HCT116 (cell line): ENCODE measurements at regions not wholly inside any gene's neighbourhood (a gene's known extent, or its start where the extent isn't known, plus 50 kb on each side); places are given as distances from the start of the nearest gene placed in this dataset.

Source experiments
- ATAC-seq: fragments of 200-7000 bp; cut with Tn5 transposase; 2 replicates; pipeline ENCODE4 v1.9.1; 2020; ENCODE audit warnings: mild to moderate bottlenecking, moderate library complexity
- BruUV-seq: library from RNA; stranded (reverse); fragments of 400-500 nt; replicated peaks from 2 replicates; lab custom pipeline; 2021; lab: Mats Ljungman, UMichigan
- CTCF ChIA-PET: fragments of 300-600 bp; sonication (Branson Sonifier 250); formaldehyde crosslinking; loops from one replicate; lab custom pipeline; 2021; ENCODE audit warnings: antibody characterized with exemption; lab: Charles Lee
- POLR2A ChIA-PET: fragments of 300-600, 350-600 bp; sonication (Branson Sonifier 250); formaldehyde crosslinking; loops from one replicate; lab custom pipeline; 2021; ENCODE audit warnings: antibody characterized with exemption; lab: Charles Lee
- RAD21 ChIA-PET, 2 experiments: fragments of 300-600 bp; sonication (Branson Sonifier 250); formaldehyde crosslinking; loops; one replicate each; lab custom pipeline; 2023; ENCODE audit warnings: low total read pairs in 2 of 2; ENCODE audit not compliant: uncharacterized antibody in 2 of 2, unreplicated experiment in 2 of 2, low non-redundant PET in 1 of 2; lab: Charles Lee
- DNase-seq: peaks from one replicate; pipeline ENCODE4 v3.0.0-alpha.2; 2010; ENCODE audit warnings: low read depth, low spot score
- H2AFZ ChIP-seq: fragments of 200-600 bp; shearing (Covaris generic), sonication (generic); 2 replicates; pipeline ENCODE4 v1.6.1; 2017; ENCODE audit warnings: low read depth, mixed run types, mixed read lengths, antibody characterized with exemption, low read length; ENCODE audit not compliant: poor library complexity, severe bottlenecking
- H3K27ac ChIP-seq: 2 replicates; pipeline ENCODE4 v1.5.1; 2012; ENCODE audit warnings: low read depth, low read length
- H3K27me3 ChIP-seq: fragments of 200-600 bp; sonication (generic); 2 replicates; pipeline ENCODE4 v1.6.1; 2016; ENCODE audit warnings: mixed run types, low read length, mixed read lengths; ENCODE audit not compliant: insufficient read depth
- H3K36me3 ChIP-seq, 2 experiments: fragments of 200-500 bp in 1 of 2; fragments of 200-600 bp in 1 of 2; sonication (Bioruptor generic) in 1 of 2; sonication (generic) in 1 of 2; 2 replicates each; pipeline versions ENCODE4 v1.5.1 to v1.6.1; 2014 to 2016; ENCODE audit warnings: low read length in 2 of 2, inconsistent platforms in 1 of 2, mixed read lengths in 1 of 2, mixed run types in 1 of 2; ENCODE audit not compliant: insufficient read depth in 2 of 2, control insufficient read depth in 1 of 2
- H3K4me1 ChIP-seq, 2 experiments: fragments of 200-600 bp in 1 of 2; sonication (generic) in 1 of 2; 2 replicates each; pipeline versions ENCODE4 v1.5.1 to v1.6.1; 2012 to 2017; ENCODE audit warnings: low read length in 2 of 2, inconsistent platforms in 1 of 2, mild to moderate bottlenecking in 1 of 2, mixed read lengths in 1 of 2, mixed run types in 1 of 2, moderate library complexity in 1 of 2; ENCODE audit not compliant: insufficient read depth in 2 of 2, control insufficient read depth in 1 of 2
- H3K4me2 ChIP-seq: fragments of 200-600 bp; sonication (generic); 2 replicates; pipeline ENCODE4 v1.6.1; 2017; ENCODE audit warnings: mixed run types, low read length, mixed read lengths
- H3K4me3 ChIP-seq, 2 experiments: fragments of 200-600 bp in 1 of 2; sonication (generic) in 1 of 2; replicated peaks in 1 of 2; 2 replicates each; pipeline ENCODE4 v1.5.1; 2011 to 2016; ENCODE audit warnings: low read length in 2 of 2, control low read depth in 1 of 2, low read depth in 1 of 2, mild to moderate bottlenecking in 1 of 2, mixed read lengths in 1 of 2, mixed run types in 1 of 2
- H3K79me2 ChIP-seq: fragments of 200-600 bp; sonication (generic); 2 replicates; pipeline ENCODE4 v1.6.1; 2017; ENCODE audit warnings: mild to moderate bottlenecking, mixed run types, low read length, moderate library complexity, mixed read lengths; ENCODE audit not compliant: insufficient read depth
- H3K9ac ChIP-seq: fragments of 200-600 bp; sonication (generic); 2 replicates; pipeline ENCODE4 v1.6.1; 2016; ENCODE audit warnings: low read length, mixed read lengths
- H3K9me2 ChIP-seq: fragments of 200-600 bp; sonication (generic), shearing (Covaris generic); 2 replicates; pipeline ENCODE4 v1.6.1; 2017; ENCODE audit warnings: mixed run types, mild to moderate bottlenecking, moderate library complexity; ENCODE audit not compliant: insufficient read depth
- H3K9me3 ChIP-seq, 2 experiments: fragments of 200-500 bp in 1 of 2; fragments of 200-600 bp in 1 of 2; sonication (Bioruptor generic) in 1 of 2; sonication (generic) in 1 of 2; 2 replicates each; pipeline ENCODE4 v1.6.1; 2014 to 2017; ENCODE audit warnings: low read length in 2 of 2, mixed read lengths in 2 of 2, inconsistent platforms in 1 of 2, low read depth in 1 of 2, mild to moderate bottlenecking in 1 of 2, mixed run types in 1 of 2, moderate library complexity in 1 of 2; ENCODE audit not compliant: control insufficient read depth in 1 of 2, insufficient read depth in 1 of 2
- H4K20me1 ChIP-seq: fragments of 200-600 bp; sonication (generic), shearing (Covaris generic); 2 replicates; pipeline ENCODE4 v1.6.1; 2017; ENCODE audit warnings: mixed run types, mild to moderate bottlenecking, moderate library complexity; ENCODE audit not compliant: insufficient read depth
- ATF3 ChIP-seq: IDR thresholded peaks from 2 replicates; pipeline ENCODE4 v1.6.1; 2012
- CTCF ChIP-seq, 3 experiments: fragments of 200-600 bp in 1 of 3; sonication (generic) in 1 of 3; IDR thresholded peaks in 2 of 3; conservative IDR thresholded peaks in 1 of 3; 2 replicates each; pipeline ENCODE4 v1.5.1; 2012 to 2017; ENCODE audit warnings: low read depth in 2 of 3, low read length in 2 of 3, antibody characterized with exemption in 1 of 3, borderline replicate concordance in 1 of 3, control low read depth in 1 of 3, mild to moderate bottlenecking in 1 of 3, mixed read lengths in 1 of 3, mixed run types in 1 of 3, moderate library complexity in 1 of 3; ENCODE audit not compliant: insufficient read depth in 1 of 3
- EGR1 ChIP-seq: IDR thresholded peaks from 2 replicates; pipeline ENCODE4 v1.6.1; 2012; ENCODE audit warnings: low read depth
- EZH2 ChIP-seq: fragments of 200-600 bp; sonication (generic); IDR thresholded peaks from 2 replicates; pipeline ENCODE4 v1.6.1; 2017; ENCODE audit warnings: antibody characterized with exemption, mixed run types
- FOSL1 ChIP-seq: IDR thresholded peaks from 2 replicates; pipeline ENCODE4 v1.6.1; 2012; ENCODE audit warnings: low read depth
- MAX ChIP-seq: IDR thresholded peaks from 2 replicates; pipeline ENCODE4 v1.6.1; 2012
- POLR2A ChIP-seq: IDR thresholded peaks from 2 replicates; pipeline ENCODE4 v1.7.0; 2011; ENCODE audit warnings: borderline replicate concordance; ENCODE audit not compliant: insufficient read depth, insufficient read length; ENCODE audit errors: extremely low read depth
- POLR2AphosphoS5 ChIP-seq: IDR thresholded peaks from 2 replicates; pipeline ENCODE4 v1.6.1; 2011; ENCODE audit warnings: mild to moderate bottlenecking, low read depth, low read length, moderate library complexity
- REST ChIP-seq: IDR thresholded peaks from 2 replicates; pipeline ENCODE4 v1.6.1; 2012; ENCODE audit warnings: low read depth
- SP1 ChIP-seq: IDR thresholded peaks from 2 replicates; pipeline ENCODE4 v1.6.1; 2012; ENCODE audit warnings: low read depth
- SRF ChIP-seq: IDR thresholded peaks from 2 replicates; pipeline ENCODE4 v1.6.1; 2012; ENCODE audit warnings: low read depth
- ZBTB33 ChIP-seq: IDR thresholded peaks from 2 replicates; pipeline ENCODE4 v1.6.1; 2011; ENCODE audit warnings: mild to moderate bottlenecking, low read length, moderate library complexity; ENCODE audit not compliant: insufficient replicate concordance; ENCODE audit errors: extremely low read depth
- ZFX ChIP-seq: fragments of 450-650 bp; IDR thresholded peaks from 2 replicates; pipeline ENCODE4 v1.6.1; 2017
- intact Hi-C: fragments of 100-400 bp; cut with micrococcal nuclease; formaldehyde crosslinking; loops from 2 replicates; pipeline ENCODE4 v1.10.0; 2022

- TF ChIP-seq REST, result no peak
- TF ChIP-seq POLR2AphosphoS5, result no peak
- no peak for TF ChIP-seq FOSL1
- TF ChIP-seq SP1, result no peak
- TF ChIP-seq POLR2A, result no peak
Observed at GRCh38 chr9:74404620-74405019, 92.5 kb upstream of the RORB start (continued).

- Histone ChIP-seq H3K27ac (no peak overlapping the region), H2AFZ (no peak overlapping the region), H3K36me3 (no peaks in the 10 kb centered on the region), H3K9me2 (no peaks in the 10 kb centered on the region), H3K27me3 (no peaks in the 10 kb centered on the region), H3K4me3 (no peak overlapping the region), H4K20me1 (no peaks in the 10 kb centered on the region), H3K9ac (no peak overlapping the region), H3K79me2 (no peaks in the 10 kb centered on the region), H3K4me1 (no peaks in the 10 kb centered on the region), H3K9me3 (peaks cover 0 to 20% of the 10 kb centered on the region in 2 experiments; a peak in 1 of 4 replicates), H3K4me2 (no peak overlapping the region)
- no TSS peak for BruUV-seq
- intact Hi-C loops, result no loop called here
- POLR2A ChIA-PET, result no interaction called here
- ATAC-seq (no peak), DNase-seq (no peak)
- CTCF ChIA-PET, result no interaction called here
- RAD21 ChIA-PET, result no interaction called here
- TF ChIP-seq EGR1 (no peak), ZBTB33 (no peak), MAX (no peak), EZH2 (no peak), SP1 (no peak), POLR2A (no peak), ATF3 (no peak), ZFX (no peak), SRF (no peak), FOSL1 (no peak), CTCF (IDR thresholded peaks at IDR 0.05 in 2 of 3, conservative IDR thresholded peaks at IDR 0.05 in 1 of 3; ENCODE audit: borderline replicate concordance in 1 of 3, insufficient read depth in 1 of 3, low read depth in 2 of 3, low read length in 2 of 3) (no peak), REST (no peak)
Observed at GRCh38 chr9:74407166-74407565, 90.0 kb upstream of the RORB start.
